Ovary (tissue), 7 donors: ENCODE measurements at regions not wholly inside any gene's neighbourhood (a gene's known extent, or its start where the extent isn't known, plus 50 kb on each side); places are given as distances from the start of the nearest gene placed in this dataset.

ENCODE experiments used
- DNase-seq, 5 donors: peaks; one replicate each; pipeline ENCODE4 v3.0.0-alpha.2; 2019 to 2020
- H3K27ac ChIP-seq, 2 donors: fragments of 200-600 bp; one replicate each; pipeline versions ENCODE4 v1.5.1 to v1.8.0; 2019 to 2022
- H3K27me3 ChIP-seq: fragments of 200-600 bp; one replicate; pipeline ENCODE4 v1.8.0; 2022
- H3K36me3 ChIP-seq: fragments of 200-600 bp; sonication (generic); one replicate; pipeline ENCODE4 v1.5.1; 2019
- H3K4me1 ChIP-seq: one replicate; pipeline ENCODE4 v1.8.1; 2013; ENCODE audit warnings: mild to moderate bottlenecking, moderate library complexity; ENCODE audit not compliant: insufficient read depth
- H3K4me3 ChIP-seq: fragments of 200-600 bp; sonication (generic); one replicate; pipeline ENCODE4 v1.5.1; 2017
- H3K9me3 ChIP-seq, 2 donors: fragments of 200-600 bp in 1 of 2; sonication (generic) in 1 of 2; one replicate each; pipeline versions ENCODE4 v1.5.1 to v1.8.1; 2013 to 2019; ENCODE audit warnings: mild to moderate bottlenecking in 1 of 2, moderate library complexity in 1 of 2
- CTCF ChIP-seq, 3 donors: fragments of 450-650 bp in 2 of 3; fragments of 200-600 bp in 1 of 3; IDR thresholded peaks; one replicate each; pipeline versions ENCODE4 v1.5.1 to v1.8.0; 2016 to 2022; ENCODE audit warnings: antibody characterized with exemption in 3 of 3, mild to moderate bottlenecking in 1 of 3
- EP300 ChIP-seq: sonication (generic); formaldehyde crosslinking; IDR thresholded peaks from one replicate; pipeline ENCODE4 v1.6.1; 2017; ENCODE audit warnings: antibody characterized with exemption
- POLR2A ChIP-seq: fragments of 450-650 bp; IDR thresholded peaks from one replicate; pipeline ENCODE4 v1.6.1; 2017; ENCODE audit warnings: antibody characterized with exemption, mild to moderate bottlenecking, moderate library complexity
- WGBS, 3 donors: extraction: QIAGEN DNeasy Blood & Tissue Kit in 1 of 3; methylation state at CpG; one replicate each; pipeline versions ENCODE4 v1.1.5 to v1.1.7; 2013 to 2017; 5-methylcytosine and 5-hydroxymethylcytosine counted together
- intact Hi-C, 4 donors: fragments of 100-400 bp; cut with DNase I; formaldehyde crosslinking; loops; one replicate each; pipeline versions ENCODE4 v1.11.0 to v1.15.1; 2022 to 2023
- donor health status: DM: no; HTN: no; CAD: no; lungs with moderate emphysema.
- donor health status: DM: no; HTN: no; CAD: no.
- donor health status: Bipolar disorder and iron deficiency.
- donor health status: DM: no; HTN: no; CAD: no.
- donor health status: DM: yes; HTN: yes; CAD: no.

DNA sequence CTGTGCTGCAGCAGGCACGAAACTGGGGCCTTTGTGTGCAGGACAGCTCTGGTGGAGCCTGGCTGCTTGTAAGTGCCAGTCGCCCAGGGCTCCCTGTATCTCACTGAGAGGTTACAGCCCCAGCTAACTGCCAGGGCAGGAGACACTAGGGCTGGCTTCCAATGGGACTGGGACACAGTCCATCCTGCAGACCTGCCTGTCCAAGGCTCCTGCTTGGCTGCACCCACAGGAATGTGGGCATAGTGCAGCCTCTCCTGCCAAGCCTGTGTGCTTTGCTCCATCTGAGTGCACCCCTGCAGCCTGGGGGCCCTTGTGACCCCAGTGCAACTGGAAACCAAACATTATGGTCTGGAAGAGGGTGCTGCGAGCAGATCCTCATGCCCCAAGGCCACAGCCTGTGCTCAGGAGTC is 144.0 kb downstream of the ADAM29 start:
- TF ChIP-seq POLR2A (no peak), EP300 (no peak), CTCF (IDR thresholded peaks at IDR 0.05) (no peak)
- WGBS, 3 donors = 73 to 83% (median 74%) methylated on average over 3 of the region's 3 CpGs
- no peaks in the 10 kb centered on the region for H3K9me3 ChIP-seq
- no peaks in the 10 kb centered on the region for H3K27me3 ChIP-seq
- intact Hi-C loops = no loop called here
- no peaks in the 10 kb centered on the region for H3K36me3 ChIP-seq
- no peak overlapping the region for H3K4me3 ChIP-seq
- no peak for DNase-seq
- no peaks in the 10 kb centered on the region for H3K4me1 ChIP-seq
- no peak overlapping the region for H3K27ac ChIP-seq

DNA sequence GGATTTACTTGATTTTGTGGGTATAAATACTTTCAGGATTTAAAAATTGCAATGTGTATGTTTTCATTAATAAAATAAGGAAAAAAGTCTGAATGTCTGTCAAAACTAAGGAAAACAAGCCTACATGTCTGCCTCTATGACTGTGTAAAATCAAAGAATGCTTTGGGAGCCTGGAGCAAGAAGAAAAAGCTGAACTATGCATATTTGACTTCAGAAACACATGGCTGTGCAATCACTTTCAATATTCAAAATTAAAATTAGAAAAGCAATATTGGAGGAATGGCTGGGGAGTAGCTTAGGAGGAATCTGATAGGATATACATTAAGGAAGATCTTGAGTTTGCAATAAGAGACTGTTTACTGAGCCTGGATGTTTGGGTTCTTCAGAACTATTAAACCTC is 147.1 kb downstream of the ADAM29 start:
- Histone ChIP-seq H3K9me3 (no peaks in the 10 kb centered on the region), H3K4me1 (no peaks in the 10 kb centered on the region), H3K27me3 (no peaks in the 10 kb centered on the region), H3K27ac (no peak overlapping the region), H3K4me3 (no peak overlapping the region), H3K36me3 (no peaks in the 10 kb centered on the region)
- no peak for TF ChIP-seq EP300
- TF ChIP-seq CTCF (IDR thresholded peaks at IDR 0.05) = no peak
- no peak for TF ChIP-seq POLR2A
- no peak for DNase-seq
- intact Hi-C loops = no loop called here

DNA sequence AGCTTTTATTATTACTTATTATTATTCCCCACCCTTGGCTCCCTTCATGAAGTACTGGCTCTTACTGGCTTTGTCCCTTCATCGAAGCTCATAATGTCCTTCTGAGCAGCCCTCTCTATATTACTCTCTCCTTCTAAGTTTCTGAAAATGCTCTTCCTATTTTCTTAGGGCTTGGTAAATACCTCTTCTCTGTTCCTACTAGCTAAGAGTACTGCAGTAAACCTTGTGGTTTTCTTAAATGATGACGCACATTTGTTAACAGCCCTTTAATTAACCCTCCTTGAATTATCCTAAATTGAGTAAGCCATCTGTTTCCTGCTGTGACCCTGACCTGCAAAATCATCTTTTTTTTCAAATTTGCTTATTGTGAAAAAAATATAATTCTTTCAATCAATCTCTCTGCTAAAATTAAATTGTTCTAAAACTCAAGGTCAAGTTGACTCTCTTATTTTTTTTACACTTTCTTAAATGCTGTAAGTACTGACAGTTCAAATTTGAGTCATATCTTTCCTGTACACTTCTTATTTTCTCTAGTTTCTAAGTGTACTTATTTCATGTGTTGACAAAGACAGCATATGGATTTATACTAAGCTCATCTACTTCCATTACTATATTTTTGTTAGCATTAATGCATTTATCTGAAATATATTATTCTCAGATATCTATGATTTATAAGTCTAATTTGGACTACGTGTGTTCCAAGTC is 148.9 kb downstream of the ADAM29 start:
- whole genome bisulfite sequencing, 3 donors = 22 to 33% (median 31%) methylated on average over 3 of the region's 3 CpGs
- no peaks in the 10 kb centered on the region for H3K27me3 ChIP-seq
- H3K4me3 ChIP-seq = no peak overlapping the region
- no peaks in the 10 kb centered on the region for H3K9me3 ChIP-seq
- DNase-seq = no peak
- H3K27ac ChIP-seq = no peak overlapping the region
- no peaks in the 10 kb centered on the region for H3K4me1 ChIP-seq
- no peak for TF ChIP-seq CTCF (IDR thresholded peaks at IDR 0.05)
- no peak for TF ChIP-seq POLR2A
- TF ChIP-seq EP300 = no peak
- intact Hi-C loops = no loop called here
- H3K36me3 ChIP-seq = no peaks in the 10 kb centered on the region

DNA sequence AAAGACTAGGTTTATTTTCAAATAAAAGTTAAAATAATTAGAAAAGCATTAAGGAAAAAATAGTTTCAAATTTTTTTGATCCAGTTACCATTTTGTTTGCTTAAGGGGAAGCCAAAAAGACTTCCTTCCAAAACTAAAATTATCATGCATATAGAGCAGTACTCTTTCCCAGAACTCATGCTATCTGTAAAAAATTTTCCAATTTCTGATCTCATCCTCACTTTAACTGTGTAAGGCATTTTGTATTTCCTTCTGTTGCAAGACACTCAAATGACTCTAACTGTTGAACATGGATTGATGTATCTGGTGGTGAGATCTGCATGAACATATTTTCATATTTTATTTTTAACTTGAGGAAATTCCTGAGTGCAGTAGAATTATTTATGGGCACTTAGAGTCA is 150.1 kb downstream of the ADAM29 start:
- H3K4me1 ChIP-seq = no peaks in the 10 kb centered on the region
- no peak overlapping the region for H3K4me3 ChIP-seq
- H3K36me3 ChIP-seq = no peaks in the 10 kb centered on the region
- DNase-seq = no peak
- no peaks in the 10 kb centered on the region for H3K27me3 ChIP-seq
- no peak for TF ChIP-seq POLR2A
- no peak for TF ChIP-seq EP300
- no peak for TF ChIP-seq CTCF (IDR thresholded peaks at IDR 0.05)
- no peak overlapping the region for H3K27ac ChIP-seq
- H3K9me3 ChIP-seq = no peaks in the 10 kb centered on the region
- intact Hi-C loops = no loop called here
